ENCODE measurements at regions not wholly inside any gene's neighbourhood (a gene's known extent, or its start where the extent isn't known, plus 50 kb on each side); places are given as distances from the start of the nearest gene placed in this dataset.
A peak's percentile ranks its signal among the peaks of the same experiment; 100 is the strongest.
"Not testable (repeated sequence)": the region's sequence is repeated elsewhere in the genome, so short reads cannot be mapped to it uniquely, and the experiment has no call there.

GRCh38 chr6:99668036-99668705 lies 61.5 kb downstream of the PRDM13 start:
- peak; percentile 70 for DNase-seq

GRCh38 chr6:99689916-99690685 lies 83.5 kb downstream of the PRDM13 start:
- no peak for DNase-seq

GRCh38 chr6:99702287-99702686 lies 95.7 kb downstream of the PRDM13 start:
- DNase-seq: not testable (repeated sequence)

- DNase-seq: no peak
Observed at GRCh38 chr6:99709062-99709461, 102.4 kb downstream of the PRDM13 start.

- DNase-seq: no peak
Observed at GRCh38 chr6:99711302-99711701, 104.7 kb downstream of the PRDM13 start.

GRCh38 chr6:99711925-99712324 lies 105.3 kb downstream of the PRDM13 start:
- DNase-seq: peak; percentile 2

- DNase-seq: peak; percentile 5
Observed at GRCh38 chr6:99712519-99712918, 105.9 kb downstream of the PRDM13 start.

- DNase-seq: not testable (repeated sequence)
Observed at GRCh38 chr6:99722043-99722442, 115.4 kb downstream of the PRDM13 start.

- DNase-seq: not testable (repeated sequence)
Observed at GRCh38 chr6:99730237-99730636, 123.6 kb downstream of the PRDM13 start.

- DNase-seq: no peak
Observed at GRCh38 chr6:99736302-99736701, 129.7 kb downstream of the PRDM13 start.

GRCh38 chr6:99739526-99739925 lies 132.9 kb downstream of the PRDM13 start:
- DNase-seq: no peak

- DNase-seq: no peak
Observed at GRCh38 chr6:99741092-99741491, 134.5 kb downstream of the PRDM13 start.

- no peak for DNase-seq
Observed at GRCh38 chr6:99743647-99744046, 137.0 kb downstream of the PRDM13 start.

- DNase-seq: no peak
Observed at GRCh38 chr6:99745651-99746050, 139.0 kb downstream of the PRDM13 start.

GRCh38 chr6:99746261-99746895 lies 139.7 kb downstream of the PRDM13 start:
- peak; percentile 89 for DNase-seq

- no peak for DNase-seq
Observed at GRCh38 chr6:99761711-99762110, 155.1 kb downstream of the PRDM13 start.

GRCh38 chr6:99768166-99768565 lies 161.5 kb downstream of the PRDM13 start:
- no peak for DNase-seq

- DNase-seq: no peak
Observed at GRCh38 chr6:99779631-99780555, 173.3 kb downstream of the PRDM13 start.

GRCh38 chr6:99780556-99780885 lies 173.9 kb downstream of the PRDM13 start:
- DNase-seq: no peak

GRCh38 chr6:99789767-99790166 lies 183.1 kb downstream of the PRDM13 start:
- peak; percentile 2 for DNase-seq

- DNase-seq: peak; percentile 6
Observed at GRCh38 chr6:99790679-99791078, 184.0 kb downstream of the PRDM13 start.

GRCh38 chr6:99801805-99802204 lies 192.2 kb downstream of the MCHR2 start:
- no peak for DNase-seq

Data from eye (tissue), 1 donor.